DND-41 (cell line): ENCODE measurements at regions not wholly inside any gene's neighbourhood (a gene's known extent, or its start where the extent isn't known, plus 50 kb on each side); places are given as distances from the start of the nearest gene placed in this dataset.

Experiments
- ATAC-seq: fragments of 200-7000 bp; cut with Tn5 transposase; 3 replicates; pipeline ENCODE4 v1.9.1; 2021; ENCODE audit warnings: low read depth; ENCODE audit not compliant: insufficient read depth
- DNase-seq: peaks from one replicate; pipeline ENCODE4 v3.0.0-alpha.2; 2020
- H2AFZ ChIP-seq: 2 replicates; pipeline ENCODE4 v1.6.0; 2012; ENCODE audit warnings: low read depth, low read length
- H3K27ac ChIP-seq: 2 replicates; pipeline ENCODE4 v1.5.1; 2012; ENCODE audit warnings: low read length, inconsistent platforms
- H3K27me3 ChIP-seq: fragments of 200-600 bp; sonication (generic); 2 replicates; pipeline ENCODE4 v1.6.0; 2012; ENCODE audit warnings: low read length, mild to moderate bottlenecking, inconsistent platforms; ENCODE audit not compliant: insufficient read depth, poor library complexity
- H3K36me3 ChIP-seq: 2 replicates; pipeline ENCODE4 v1.5.1; 2012; ENCODE audit warnings: low read length, inconsistent platforms; ENCODE audit not compliant: insufficient read depth
- H3K4me1 ChIP-seq: 2 replicates; pipeline ENCODE4 v1.5.1; 2012; ENCODE audit warnings: mild to moderate bottlenecking, low read length; ENCODE audit not compliant: insufficient read depth
- H3K4me2 ChIP-seq: 2 replicates; pipeline ENCODE4 v1.6.0; 2012; ENCODE audit warnings: mild to moderate bottlenecking, moderate library complexity, low read length, inconsistent platforms; ENCODE audit not compliant: insufficient read depth
- H3K4me3 ChIP-seq, 2 experiments: fragments of 200-600 bp in 1 of 2; shearing (Covaris generic) in 1 of 2; 2 replicates each; pipeline ENCODE4 v1.5.1; 2012 to 2016; ENCODE audit warnings: inconsistent platforms in 2 of 2, low read length in 2 of 2, mild to moderate bottlenecking in 2 of 2, low read depth in 1 of 2, moderate library complexity in 1 of 2
- H3K79me2 ChIP-seq: 2 replicates; pipeline ENCODE4 v1.6.0; 2012; ENCODE audit warnings: low read length, inconsistent platforms; ENCODE audit not compliant: insufficient read depth
- H3K9ac ChIP-seq: 2 replicates; pipeline ENCODE4 v1.6.0; 2012; ENCODE audit warnings: low read depth, mild to moderate bottlenecking, inconsistent platforms, low read length, moderate library complexity
- H3K9me3 ChIP-seq: 2 replicates; pipeline ENCODE4 v1.5.1; 2012; ENCODE audit warnings: low read length, moderate library complexity, mild to moderate bottlenecking, inconsistent platforms; ENCODE audit not compliant: insufficient read depth, severe bottlenecking
- H4K20me1 ChIP-seq: 2 replicates; pipeline ENCODE4 v1.6.0; 2012; ENCODE audit warnings: low read length; ENCODE audit not compliant: insufficient read depth
- EZH2 ChIP-seq: IDR thresholded peaks from 3 replicates; pipeline ENCODE4 v1.6.1; 2012; ENCODE audit warnings: borderline replicate concordance, low read depth, mild to moderate bottlenecking, moderate library complexity, low read length, inconsistent platforms; ENCODE audit not compliant: severe bottlenecking
- TF ChIP-seq, protein P1 (sequence below): IDR thresholded peaks from 2 replicates; pipeline ENCODE4 v1.5.1; 2012; ENCODE audit warnings: borderline replicate concordance, low read length, moderate library complexity, mild to moderate bottlenecking; ENCODE audit not compliant: poor library complexity, severe bottlenecking; ENCODE audit errors: extremely low read depth

DNA sequence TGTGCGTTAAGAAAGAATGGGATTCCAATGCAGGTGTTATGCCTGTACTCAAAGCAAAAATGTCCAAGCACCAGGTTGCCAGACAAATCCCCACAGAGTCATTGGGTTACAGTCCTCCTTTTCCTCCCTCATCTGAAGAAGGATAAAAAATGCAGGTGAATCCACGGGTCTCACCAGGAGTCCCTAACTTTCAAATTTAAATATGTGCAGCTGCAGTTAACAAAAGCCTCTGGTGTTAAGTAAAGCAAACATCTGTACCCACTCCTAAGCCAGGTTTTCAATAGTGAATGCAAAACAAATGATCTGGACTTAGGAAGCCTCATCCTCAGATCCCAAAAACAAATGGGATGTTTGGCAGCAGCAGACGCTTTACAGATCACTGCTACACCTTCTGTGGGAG lies 70.4 kb upstream of the SETMAR start:
- H3K27ac ChIP-seq = no peak overlapping the region
- H3K4me2 ChIP-seq = no peak overlapping the region
- H3K4me3 ChIP-seq = no peak overlapping the region
- no peaks in the 10 kb centered on the region for H3K4me1 ChIP-seq
- ATAC-seq = no peak
- H3K9me3 ChIP-seq = no peaks in the 10 kb centered on the region
- no peak for TF ChIP-seq EZH2
- TF ChIP-seq, protein P1, sequence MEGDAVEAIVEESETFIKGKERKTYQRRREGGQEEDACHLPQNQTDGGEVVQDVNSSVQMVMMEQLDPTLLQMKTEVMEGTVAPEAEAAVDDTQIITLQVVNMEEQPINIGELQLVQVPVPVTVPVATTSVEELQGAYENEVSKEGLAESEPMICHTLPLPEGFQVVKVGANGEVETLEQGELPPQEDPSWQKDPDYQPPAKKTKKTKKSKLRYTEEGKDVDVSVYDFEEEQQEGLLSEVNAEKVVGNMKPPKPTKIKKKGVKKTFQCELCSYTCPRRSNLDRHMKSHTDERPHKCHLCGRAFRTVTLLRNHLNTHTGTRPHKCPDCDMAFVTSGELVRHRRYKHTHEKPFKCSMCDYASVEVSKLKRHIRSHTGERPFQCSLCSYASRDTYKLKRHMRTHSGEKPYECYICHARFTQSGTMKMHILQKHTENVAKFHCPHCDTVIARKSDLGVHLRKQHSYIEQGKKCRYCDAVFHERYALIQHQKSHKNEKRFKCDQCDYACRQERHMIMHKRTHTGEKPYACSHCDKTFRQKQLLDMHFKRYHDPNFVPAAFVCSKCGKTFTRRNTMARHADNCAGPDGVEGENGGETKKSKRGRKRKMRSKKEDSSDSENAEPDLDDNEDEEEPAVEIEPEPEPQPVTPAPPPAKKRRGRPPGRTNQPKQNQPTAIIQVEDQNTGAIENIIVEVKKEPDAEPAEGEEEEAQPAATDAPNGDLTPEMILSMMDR = no peak
- H4K20me1 ChIP-seq = no peaks in the 10 kb centered on the region; the same call in 1 of the 2 replicates
- DNase-seq = no peak
- no peaks in the 10 kb centered on the region for H3K79me2 ChIP-seq
- no peaks in the 10 kb centered on the region for H3K36me3 ChIP-seq
- no peaks in the 10 kb centered on the region for H3K27me3 ChIP-seq
- no peak overlapping the region for H3K9ac ChIP-seq
- H2AFZ ChIP-seq = no peak overlapping the region

DNA sequence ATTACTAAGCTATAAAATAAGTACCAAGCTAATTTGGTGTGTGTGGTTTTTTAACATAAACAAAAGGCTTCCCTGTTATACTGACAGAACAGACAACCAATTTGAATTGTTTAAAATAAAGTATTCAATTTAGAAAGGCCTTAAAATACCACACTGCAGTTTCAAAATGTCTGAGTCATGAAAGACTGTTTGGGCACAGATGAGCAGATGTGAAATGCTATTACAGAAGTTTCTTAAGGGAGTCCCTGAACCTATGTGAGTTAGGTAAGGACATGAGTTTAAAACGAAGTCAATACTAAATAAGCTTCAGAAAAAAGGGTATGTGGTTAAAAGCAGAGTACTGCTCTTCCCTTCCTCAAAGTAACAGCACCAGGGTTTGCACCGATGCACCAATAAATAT lies 69.7 kb upstream of the SETMAR start:
- Histone ChIP-seq H4K20me1 (no peaks in the 10 kb centered on the region), H3K9me3 (no peaks in the 10 kb centered on the region), H3K27ac (no peak overlapping the region), H3K27me3 (no peaks in the 10 kb centered on the region), H3K4me1 (no peaks in the 10 kb centered on the region), H3K4me3 (no peak overlapping the region), H2AFZ (no peak overlapping the region), H3K4me2 (no peak overlapping the region), H3K79me2 (no peaks in the 10 kb centered on the region), H3K9ac (no peak overlapping the region), H3K36me3 (no peaks in the 10 kb centered on the region)
- DNase-seq (no peak), ATAC-seq (no peak)
- TF ChIP-seq EZH2 = no peak
- TF ChIP-seq, protein P1 = no peak

DNA sequence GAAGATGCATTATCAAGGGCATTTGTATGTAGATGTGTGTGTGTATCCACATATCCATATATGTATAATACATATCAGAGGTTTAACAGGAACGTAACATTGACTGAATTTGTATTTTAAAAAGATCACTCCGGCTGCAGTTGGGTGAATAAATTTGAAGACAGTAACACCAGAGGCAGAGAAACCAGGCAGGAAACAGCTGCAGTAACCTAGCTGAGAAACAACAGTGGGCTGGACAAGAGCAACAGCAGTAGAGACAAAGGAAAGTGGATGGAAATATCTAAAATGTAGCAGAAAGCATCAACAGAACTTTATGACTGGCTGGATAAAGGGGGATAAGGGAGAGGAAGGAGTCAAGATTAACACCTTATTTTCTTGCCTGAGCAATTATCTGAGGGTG lies 68.3 kb upstream of the SETMAR start:
- no peak for TF ChIP-seq EZH2
- TF ChIP-seq, protein P1 = no peak
- no peaks in the 10 kb centered on the region for H3K79me2 ChIP-seq
- H3K9me3 ChIP-seq = no peaks in the 10 kb centered on the region
- H2AFZ ChIP-seq = no peak overlapping the region
- no peaks in the 10 kb centered on the region for H3K36me3 ChIP-seq
- no peaks in the 10 kb centered on the region for H4K20me1 ChIP-seq
- no peaks in the 10 kb centered on the region for H3K4me1 ChIP-seq
- no peak overlapping the region for H3K4me3 ChIP-seq
- no peak overlapping the region for H3K4me2 ChIP-seq
- no peak overlapping the region for H3K9ac ChIP-seq
- no peaks in the 10 kb centered on the region for H3K27me3 ChIP-seq
- DNase-seq = no peak
- no peak for ATAC-seq
- no peak overlapping the region for H3K27ac ChIP-seq

DNA sequence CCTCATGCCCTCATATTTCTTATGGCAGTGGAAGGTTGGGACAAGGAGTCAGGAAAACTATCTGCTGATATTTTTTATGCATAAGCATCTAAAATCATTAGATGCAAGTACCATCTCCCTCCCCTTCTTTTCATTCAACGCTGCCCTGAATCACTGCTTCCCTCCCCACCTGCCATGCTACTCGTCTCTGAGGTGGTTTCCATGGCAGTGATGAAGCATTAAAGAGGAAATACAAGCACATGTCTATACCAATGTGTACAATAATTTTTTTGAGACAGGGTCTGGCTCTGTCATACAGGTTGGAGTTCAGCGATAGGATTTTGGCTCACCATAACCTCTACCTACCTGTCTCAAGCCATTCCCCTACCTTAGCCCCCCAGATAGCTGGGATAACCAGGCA lies 67.5 kb upstream of the SETMAR start:
- Histone ChIP-seq H3K79me2 (no peaks in the 10 kb centered on the region), H3K4me3 (no peak overlapping the region), H3K9ac (no peak overlapping the region), H4K20me1 (no peaks in the 10 kb centered on the region), H3K27ac (no peak overlapping the region), H2AFZ (no peak overlapping the region), H3K4me2 (no peak overlapping the region), H3K36me3 (no peaks in the 10 kb centered on the region), H3K4me1 (no peaks in the 10 kb centered on the region), H3K9me3 (no peaks in the 10 kb centered on the region), H3K27me3 (no peaks in the 10 kb centered on the region)
- ATAC-seq (no peak), DNase-seq (no peak)
- TF ChIP-seq, protein P1 = no peak
- no peak for TF ChIP-seq EZH2
